NCI-H146 treated with DMSO at 0.1 percent for 48 hours (cell line): ENCODE measurements at regions not wholly inside any gene's neighbourhood (a gene's known extent, or its start where the extent isn't known, plus 50 kb on each side); places are given as distances from the start of the nearest gene placed in this dataset.
"Not testable (repeated sequence)": the region's sequence is repeated elsewhere in the genome, so short reads cannot be mapped to it uniquely, and the experiment has no call there.

Source experiments
- DNase-seq: peaks from one replicate; lab custom pipeline; 2025; ENCODE audit not compliant: unreplicated experiment; lab: John Stamatoyannopoulos, UW

- no peak for DNase-seq
Observed at GRCh38 chr10:37067576-37067975, 57.8 kb upstream of the ANKRD30A start.

GRCh38 chr10:37062296-37062695 is 63.1 kb upstream of the ANKRD30A start:
- DNase-seq: not testable (repeated sequence)

- no peak for DNase-seq
Observed at GRCh38 chr10:37057261-37057660, 68.1 kb upstream of the ANKRD30A start.

GRCh38 chr10:37053476-37053875 is 71.9 kb upstream of the ANKRD30A start:
- no peak for DNase-seq

- DNase-seq: not testable (repeated sequence)
Observed at GRCh38 chr10:37049982-37050381, 75.4 kb upstream of the ANKRD30A start.

- DNase-seq: not testable (repeated sequence)
Observed at GRCh38 chr10:37044319-37044718, 81.1 kb upstream of the ANKRD30A start.

GRCh38 chr10:37035853-37036252 is 89.5 kb upstream of the ANKRD30A start:
- DNase-seq: no peak

GRCh38 chr10:37015498-37015897 is 109.9 kb upstream of the ANKRD30A start:
- DNase-seq: no peak

- no peak for DNase-seq
Observed at GRCh38 chr10:37010741-37011140, 114.7 kb upstream of the ANKRD30A start.

- not testable (repeated sequence) for DNase-seq
Observed at GRCh38 chr10:37008276-37008675, 117.1 kb upstream of the ANKRD30A start.

- DNase-seq: no peak
Observed at GRCh38 chr10:37003126-37003525, 122.3 kb upstream of the ANKRD30A start.

- not testable (repeated sequence) for DNase-seq
Observed at GRCh38 chr10:36995806-36996205, 129.6 kb upstream of the ANKRD30A start.

- no peak for DNase-seq
Observed at GRCh38 chr10:36994886-36995285, 130.5 kb upstream of the ANKRD30A start.

- no peak for DNase-seq
Observed at GRCh38 chr10:36989233-36989632, 136.2 kb upstream of the ANKRD30A start.

- no peak for DNase-seq
Observed at GRCh38 chr10:36946598-36946997, 178.8 kb upstream of the ANKRD30A start.

- no peak for DNase-seq
Observed at GRCh38 chr10:36943544-36943943, 181.9 kb upstream of the ANKRD30A start.

GRCh38 chr10:36942616-36943015 is 182.8 kb upstream of the ANKRD30A start:
- DNase-seq: no peak

GRCh38 chr10:36903040-36903439 is 222.4 kb upstream of the ANKRD30A start:
- no peak for DNase-seq

- DNase-seq: no peak
Observed at GRCh38 chr10:36899652-36900051, 225.7 kb upstream of the ANKRD30A start.

- DNase-seq: peak; percentile 1
Observed at GRCh38 chr10:36888925-36889573, 236.3 kb upstream of the ANKRD30A start.

- DNase-seq: no peak
Observed at GRCh38 chr10:36886303-36886891, 239.0 kb upstream of the ANKRD30A start.

- DNase-seq: no peak
Observed at GRCh38 chr10:36885746-36886145, 239.7 kb upstream of the ANKRD30A start.

- no peak for DNase-seq
Observed at GRCh38 chr10:36882781-36883180, 242.6 kb upstream of the ANKRD30A start.
